Left ventricle myocardium inferior (tissue), 1 donor: ENCODE measurements at regions not wholly inside any gene's neighbourhood (a gene's known extent, or its start where the extent isn't known, plus 50 kb on each side); places are given as distances from the start of the nearest gene placed in this dataset.

ENCODE experiments used
- DNase-seq: peaks from one replicate; pipeline ENCODE4 v3.0.0-alpha.2; 2020
- H3K27ac ChIP-seq: fragments of 200-600 bp; replicated peaks from 2 replicates; pipeline ENCODE4 v1.8.0; 2021
- H3K27me3 ChIP-seq: fragments of 200-600 bp; 2 replicates; pipeline ENCODE4 v1.8.0; 2021; ENCODE audit warnings: low read depth
- H3K36me3 ChIP-seq: fragments of 200-600 bp; 2 replicates; pipeline ENCODE4 v1.8.0; 2021
- H3K4me1 ChIP-seq: fragments of 200-600 bp; 2 replicates; pipeline ENCODE4 v1.8.0; 2021
- H3K4me3 ChIP-seq: fragments of 200-600 bp; 2 replicates; pipeline ENCODE4 v1.8.0; 2021; ENCODE audit warnings: mild to moderate bottlenecking, moderate library complexity
- H3K9me3 ChIP-seq: fragments of 200-600 bp; replicated peaks from 2 replicates; pipeline ENCODE4 v1.8.0; 2021
- CTCF ChIP-seq: fragments of 200-600 bp; IDR thresholded peaks from 2 replicates; pipeline ENCODE4 v1.8.0; 2021; ENCODE audit warnings: antibody characterized with exemption, mild to moderate bottlenecking, borderline replicate concordance
- intact Hi-C: fragments of 100-400 bp; cut with micrococcal nuclease; formaldehyde crosslinking; loops from one replicate; pipeline ENCODE4 v1.11.0; 2022
- donor health status: DM: no; HTN: yes; CAD: no; lungs with severe emphysema.

- intact Hi-C loops: no loop called here
- H3K4me1 ChIP-seq: no peaks in the 10 kb centered on the region
- H3K4me3 ChIP-seq: no peak overlapping the region
- H3K36me3 ChIP-seq: no peaks in the 10 kb centered on the region
- H3K27me3 ChIP-seq: no peaks in the 10 kb centered on the region
- DNase-seq: no peak
- H3K9me3 ChIP-seq: peaks cover 8% of the 10 kb centered on the region
- TF ChIP-seq CTCF: no peak
- no peak overlapping the region for H3K27ac ChIP-seq
Observed at GRCh38 chr3:18657858-18658820, 233.0 kb upstream of the SATB1 start.

GRCh38 chr3:18656866-18657265 lies 231.7 kb upstream of the SATB1 start:
- H3K4me1 ChIP-seq: no peaks in the 10 kb centered on the region
- H3K9me3 ChIP-seq: peaks cover 8% of the 10 kb centered on the region
- no peak overlapping the region for H3K27ac ChIP-seq
- intact Hi-C loops: no loop called here
- H3K4me3 ChIP-seq: no peak overlapping the region
- no peaks in the 10 kb centered on the region for H3K36me3 ChIP-seq
- H3K27me3 ChIP-seq: no peaks in the 10 kb centered on the region
- no peak for DNase-seq
- no peak for TF ChIP-seq CTCF

GRCh38 chr3:18656410-18656809 lies 231.3 kb upstream of the SATB1 start:
- peaks cover 6% of the 10 kb centered on the region for H3K9me3 ChIP-seq
- no peaks in the 10 kb centered on the region for H3K36me3 ChIP-seq
- no peak for TF ChIP-seq CTCF
- intact Hi-C loops: no loop called here
- no peaks in the 10 kb centered on the region for H3K4me1 ChIP-seq
- H3K27ac ChIP-seq: no peak overlapping the region
- H3K4me3 ChIP-seq: no peak overlapping the region
- no peaks in the 10 kb centered on the region for H3K27me3 ChIP-seq
- DNase-seq: no peak

GRCh38 chr3:18655827-18656226 lies 230.7 kb upstream of the SATB1 start:
- intact Hi-C loops: no loop called here
- Histone ChIP-seq H3K4me1 (no peaks in the 10 kb centered on the region), H3K9me3 (peaks cover under 1% of the 10 kb centered on the region), H3K36me3 (no peaks in the 10 kb centered on the region), H3K27me3 (no peaks in the 10 kb centered on the region), H3K4me3 (no peak overlapping the region), H3K27ac (no peak overlapping the region)
- no peak for DNase-seq
- TF ChIP-seq CTCF: no peak

- Histone ChIP-seq H3K4me3 (no peak overlapping the region), H3K4me1 (no peaks in the 10 kb centered on the region), H3K36me3 (no peaks in the 10 kb centered on the region), H3K9me3 (no peaks in the 10 kb centered on the region), H3K27me3 (no peaks in the 10 kb centered on the region), H3K27ac (no peak overlapping the region)
- DNase-seq: no peak
- intact Hi-C loops: no loop called here
- no peak for TF ChIP-seq CTCF
Observed at GRCh38 chr3:18652781-18653180, 227.6 kb upstream of the SATB1 start.
